ENCODE measurements at regions not wholly inside any gene's neighbourhood (a gene's known extent, or its start where the extent isn't known, plus 50 kb on each side); places are given as distances from the start of the nearest gene placed in this dataset.

DNA sequence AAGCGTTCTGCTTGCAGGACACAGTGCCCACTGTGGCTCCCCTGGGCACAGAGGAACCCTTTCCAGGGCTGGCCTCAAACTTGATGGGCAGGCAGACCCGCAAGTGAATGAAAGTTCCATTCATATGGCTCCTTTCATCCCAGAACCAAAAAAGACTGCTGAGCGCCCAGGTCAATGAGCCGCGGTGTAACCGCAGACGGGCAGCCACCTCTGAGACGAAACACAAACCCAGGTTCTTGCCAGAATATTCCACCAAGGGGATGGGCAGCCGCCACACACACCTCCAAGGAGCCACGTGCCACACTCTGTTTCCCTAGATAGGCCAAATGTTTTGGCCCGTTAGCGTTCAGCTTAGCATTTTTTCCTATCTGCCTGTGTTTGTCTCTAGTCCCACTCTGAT is 82.8 kb upstream of the IGF1R start:
- Mint-ChIP-seq H3K27me3 (peaks cover 7% of the 10 kb centered on the region), H3K4me1 (ENCODE audit: low read depth) (no peaks in the 10 kb centered on the region), H3K9me3 (no peaks in the 10 kb centered on the region), H3K4me3 (no peak overlapping the region), H3K27ac (no peak overlapping the region), H3K36me3 (ENCODE audit: low read depth) (no peaks in the 10 kb centered on the region)

DNA sequence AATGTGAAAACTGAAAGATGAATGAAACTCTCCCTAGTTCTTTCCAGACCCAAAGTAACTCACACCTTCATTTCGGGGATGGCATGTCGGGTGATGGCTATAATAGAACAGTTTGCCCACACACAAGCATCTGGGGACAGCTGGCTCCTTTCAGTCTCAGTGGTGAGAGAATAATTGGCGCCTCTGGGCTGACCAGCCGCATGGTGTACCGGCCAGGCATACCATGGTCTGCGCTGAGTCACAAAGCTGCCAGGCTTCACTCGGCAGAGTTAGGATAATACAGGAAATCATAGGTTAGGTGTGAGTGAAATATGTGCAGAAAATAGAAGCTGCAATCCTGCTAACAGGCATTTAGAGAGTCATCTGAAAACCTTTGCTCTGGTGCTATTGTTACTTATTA is 80.4 kb upstream of the IGF1R start:
- no peaks in the 10 kb centered on the region for H3K36me3 Mint-ChIP-seq (ENCODE audit: low read depth)
- H3K4me1 Mint-ChIP-seq (ENCODE audit: low read depth): no peaks in the 10 kb centered on the region
- H3K9me3 Mint-ChIP-seq: no peaks in the 10 kb centered on the region
- H3K4me3 Mint-ChIP-seq: no peak overlapping the region
- no peak overlapping the region for H3K27ac Mint-ChIP-seq
- peaks cover 15% of the 10 kb centered on the region for H3K27me3 Mint-ChIP-seq

DNA sequence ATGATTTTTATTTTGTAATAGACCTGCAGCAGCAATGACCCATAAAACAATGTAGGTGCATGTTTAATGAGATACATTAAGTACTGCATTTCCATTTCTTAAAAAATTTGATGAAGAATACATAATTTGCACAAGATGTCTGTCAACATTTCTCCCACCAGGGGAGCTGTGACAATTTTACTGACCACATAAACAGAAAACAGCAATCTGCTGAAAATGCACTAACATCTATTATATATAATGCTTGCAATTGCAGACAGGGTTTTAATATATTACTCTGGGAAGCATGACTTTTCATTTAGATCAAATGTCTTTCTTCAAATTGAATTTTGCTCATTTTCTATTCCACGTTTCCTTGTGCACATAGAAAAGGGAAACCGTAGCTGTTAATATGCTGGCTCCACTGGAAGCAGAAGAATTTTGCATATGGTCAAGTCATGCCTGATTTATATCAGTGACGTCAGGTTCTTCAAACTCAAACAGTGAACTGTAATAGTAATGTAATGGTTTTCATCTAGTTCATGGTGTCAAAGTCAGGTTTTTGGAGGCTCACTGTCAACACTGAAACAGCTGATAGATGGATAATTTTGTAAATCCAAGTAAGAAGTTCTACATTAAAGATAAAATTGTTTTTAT is 79.8 kb upstream of the IGF1R start:
- no peaks in the 10 kb centered on the region for H3K36me3 Mint-ChIP-seq (ENCODE audit: low read depth)
- no peak overlapping the region for H3K27ac Mint-ChIP-seq

GRCh38 chr15:98570119-98570518 is 78.2 kb upstream of the IGF1R start:
- peaks cover 15% of the 10 kb centered on the region for H3K27me3 Mint-ChIP-seq
- no peaks in the 10 kb centered on the region for H3K9me3 Mint-ChIP-seq
- no peaks in the 10 kb centered on the region for H3K4me1 Mint-ChIP-seq (ENCODE audit: low read depth)
- no peak overlapping the region for H3K4me3 Mint-ChIP-seq
- no peaks in the 10 kb centered on the region for H3K36me3 Mint-ChIP-seq (ENCODE audit: low read depth)
- H3K27ac Mint-ChIP-seq: no peak overlapping the region

More for the DNA sequence above, 79.8 kb upstream of the IGF1R start:
- Mint-ChIP-seq H3K4me1 (ENCODE audit: low read depth) (no peaks in the 10 kb centered on the region), H3K4me3 (no peak overlapping the region), H3K9me3 (no peaks in the 10 kb centered on the region), H3K27me3 (peaks cover 15% of the 10 kb centered on the region)

DNA sequence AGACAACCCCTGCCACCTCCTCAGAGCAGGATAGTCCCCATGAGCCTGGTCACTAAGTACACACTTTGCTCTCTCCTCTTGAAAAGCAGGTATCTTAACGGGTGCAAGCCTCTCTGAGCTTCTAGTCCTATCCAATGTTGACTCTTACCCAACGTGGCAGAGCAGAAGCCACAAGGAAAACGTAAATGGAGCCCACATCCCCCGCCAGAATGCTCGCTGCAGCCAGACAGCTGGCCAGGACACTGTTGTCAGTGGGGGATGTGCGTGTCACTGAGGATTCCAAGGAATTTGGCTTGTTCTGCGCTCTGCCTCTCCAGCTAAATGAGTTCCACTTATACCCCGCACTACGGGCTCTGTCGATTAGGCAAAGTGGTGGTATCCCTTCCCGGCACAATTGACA is 67.8 kb upstream of the IGF1R start:
- Mint-ChIP-seq H3K27ac (no peak overlapping the region), H3K4me3 (no peak overlapping the region), H3K4me1 (ENCODE audit: low read depth) (no peaks in the 10 kb centered on the region), H3K9me3 (peaks cover 3% of the 10 kb centered on the region), H3K27me3 (peaks cover 52% of the 10 kb centered on the region), H3K36me3 (ENCODE audit: low read depth) (no peaks in the 10 kb centered on the region)

- Mint-ChIP-seq H3K9me3 (peaks cover 3% of the 10 kb centered on the region), H3K27ac (no peak overlapping the region), H3K4me3 (no peak overlapping the region), H3K36me3 (ENCODE audit: low read depth) (no peaks in the 10 kb centered on the region), H3K27me3 (peaks cover 55% of the 10 kb centered on the region), H3K4me1 (ENCODE audit: low read depth) (peaks cover 4% of the 10 kb centered on the region)
These were observed 66.6 kb upstream of the IGF1R start for GRCh38 chr15:98581715-98582114.

GRCh38 chr15:98582900-98583554 is 65.3 kb upstream of the IGF1R start:
- H3K36me3 Mint-ChIP-seq (ENCODE audit: low read depth): no peaks in the 10 kb centered on the region
- H3K4me3 Mint-ChIP-seq: no peak overlapping the region
- H3K4me1 Mint-ChIP-seq (ENCODE audit: low read depth): peaks cover 4% of the 10 kb centered on the region
- H3K27me3 Mint-ChIP-seq: peaks cover 52% of the 10 kb centered on the region
- H3K9me3 Mint-ChIP-seq: peaks cover 3% of the 10 kb centered on the region
- no peak overlapping the region for H3K27ac Mint-ChIP-seq

- Mint-ChIP-seq H3K9me3 (no peaks in the 10 kb centered on the region), H3K27ac (no peak overlapping the region), H3K4me3 (no peak overlapping the region), H3K4me1 (ENCODE audit: low read depth) (peaks cover 4% of the 10 kb centered on the region), H3K27me3 (peaks cover 54% of the 10 kb centered on the region), H3K36me3 (ENCODE audit: low read depth) (no peaks in the 10 kb centered on the region)
These were observed 64.4 kb upstream of the IGF1R start for GRCh38 chr15:98583771-98584430.

GRCh38 chr15:98586066-98586465 is 62.3 kb upstream of the IGF1R start:
- H3K36me3 Mint-ChIP-seq (ENCODE audit: low read depth): no peaks in the 10 kb centered on the region
- H3K9me3 Mint-ChIP-seq: no peaks in the 10 kb centered on the region
- H3K4me3 Mint-ChIP-seq: no peak overlapping the region
- H3K27me3 Mint-ChIP-seq: peaks cover 42% of the 10 kb centered on the region
- H3K27ac Mint-ChIP-seq: no peak overlapping the region
- H3K4me1 Mint-ChIP-seq (ENCODE audit: low read depth): peaks cover 4% of the 10 kb centered on the region

DNA sequence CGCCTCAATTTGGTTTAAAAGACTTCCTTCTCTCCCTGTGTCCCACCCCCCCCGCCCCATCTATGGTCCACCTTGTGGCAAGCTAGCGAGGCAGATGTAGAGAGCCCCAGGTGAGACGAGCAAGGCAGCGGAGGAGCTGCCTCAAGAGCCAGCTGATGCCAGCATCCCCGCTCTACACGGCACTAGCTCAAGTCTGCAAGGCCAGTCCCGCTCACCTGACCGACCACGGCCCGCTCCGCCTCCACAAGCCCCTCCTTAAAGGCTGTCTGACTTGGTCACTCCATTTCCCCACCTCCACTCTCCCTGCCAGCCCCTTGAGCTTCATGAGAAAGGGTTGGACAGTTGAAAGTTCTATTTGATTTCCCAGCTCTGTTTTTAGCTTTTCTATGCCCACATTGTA is 56.2 kb upstream of the IGF1R start:
- Mint-ChIP-seq H3K9me3 (no peaks in the 10 kb centered on the region), H3K27ac (no peak overlapping the region), H3K4me1 (ENCODE audit: low read depth) (no peaks in the 10 kb centered on the region), H3K4me3 (no peak overlapping the region), H3K27me3 (peaks cover 10% of the 10 kb centered on the region), H3K36me3 (ENCODE audit: low read depth) (no peaks in the 10 kb centered on the region)

- Mint-ChIP-seq H3K36me3 (ENCODE audit: low read depth) (no peaks in the 10 kb centered on the region), H3K4me1 (ENCODE audit: low read depth) (peaks cover 20% of the 10 kb centered on the region), H3K9me3 (no peaks in the 10 kb centered on the region), H3K27ac (no peak overlapping the region), H3K27me3 (peaks cover 7% of the 10 kb centered on the region), H3K4me3 (no peak overlapping the region)
These were observed 52.2 kb upstream of the IGF1R start for GRCh38 chr15:98596131-98596530.

DNA sequence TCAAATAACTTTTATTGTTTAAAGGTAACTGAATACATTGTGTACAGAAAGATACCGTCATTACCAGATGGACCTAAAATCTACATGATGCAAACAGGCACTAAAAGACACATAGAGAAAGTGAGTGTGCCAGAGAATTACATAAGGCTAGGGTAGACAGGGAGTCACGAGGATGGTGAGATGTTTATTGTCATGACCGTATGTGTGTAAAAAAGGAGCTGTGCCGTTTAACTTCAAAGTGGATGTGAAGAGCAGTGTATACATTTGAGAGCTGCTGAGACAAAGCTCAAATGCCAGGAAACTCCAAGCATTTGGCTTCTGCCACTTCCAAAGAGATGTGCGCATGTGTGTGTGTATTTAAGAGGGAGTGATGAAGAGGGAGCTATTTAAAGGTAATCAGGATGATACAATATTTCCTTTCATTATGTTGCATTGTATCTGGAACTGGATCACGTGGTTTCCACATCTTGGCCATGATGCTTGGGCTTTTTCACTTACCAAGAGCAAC is 51.4 kb upstream of the IGF1R start:
- H3K36me3 Mint-ChIP-seq (ENCODE audit: low read depth): no peaks in the 10 kb centered on the region
- no peak overlapping the region for H3K27ac Mint-ChIP-seq
- no peaks in the 10 kb centered on the region for H3K9me3 Mint-ChIP-seq
- no peaks in the 10 kb centered on the region for H3K27me3 Mint-ChIP-seq
- H3K4me3 Mint-ChIP-seq: no peak overlapping the region
- peaks cover 20% of the 10 kb centered on the region for H3K4me1 Mint-ChIP-seq (ENCODE audit: low read depth)

- Mint-ChIP-seq H3K27ac (no peak overlapping the region), H3K27me3 (no peaks in the 10 kb centered on the region), H3K36me3 (ENCODE audit: low read depth) (no peaks in the 10 kb centered on the region), H3K4me1 (ENCODE audit: low read depth) (peaks cover 20% of the 10 kb centered on the region), H3K4me3 (no peak overlapping the region), H3K9me3 (no peaks in the 10 kb centered on the region)
These were observed 50.7 kb upstream of the IGF1R start for GRCh38 chr15:98597666-98598065.
